AG04449 (cell line): ENCODE measurements at regions not wholly inside any gene's neighbourhood (a gene's known extent, or its start where the extent isn't known, plus 50 kb on each side); places are given as distances from the start of the nearest gene placed in this dataset.

ENCODE experiments used
- CTCF ChIA-PET: fragments of 350-600 bp; formaldehyde crosslinking; extraction: SDS; loops from one replicate; lab custom pipeline; 2021; ENCODE audit warnings: antibody characterized with exemption; lab: Yijun Ruan, JAX
- POLR2A ChIA-PET: fragments of 400-600, 350-600 bp; formaldehyde crosslinking; extraction: SDS; loops from one replicate; lab custom pipeline; 2020; ENCODE audit warnings: antibody characterized with exemption, inconsistent platforms; lab: Yijun Ruan, JAX
- DNase-seq: peaks from one replicate; pipeline ENCODE4 v3.0.0-alpha.2; 2010; ENCODE audit warnings: low read depth, low spot score
- H3K4me3 ChIP-seq: 2 replicates; pipeline ENCODE4 v1.5.1; 2011; ENCODE audit warnings: low read depth, mild to moderate bottlenecking, control low read depth, low read length
- CTCF ChIP-seq: IDR thresholded peaks from one replicate; pipeline ENCODE4 v1.5.1; 2011; ENCODE audit warnings: mild to moderate bottlenecking, moderate library complexity, low read length, control low read depth, inconsistent platforms; ENCODE audit not compliant: insufficient read depth; ENCODE audit errors: missing control alignments

- no peak for TF ChIP-seq CTCF
- no peak for DNase-seq
- CTCF ChIA-PET, result no interaction called here
- POLR2A ChIA-PET, result no interaction called here
- H3K4me3 ChIP-seq, result no peak overlapping the region
Measured at GRCh38 chr15:97091093-97091492, 760.6 kb downstream of the NR2F2 start.

- POLR2A ChIA-PET, result no interaction called here
- no peak overlapping the region for H3K4me3 ChIP-seq
- CTCF ChIA-PET, result no interaction called here
- no peak for TF ChIP-seq CTCF
- no peak for DNase-seq
Measured at GRCh38 chr15:97092656-97093055, 762.2 kb downstream of the NR2F2 start.

GRCh38 chr15:97096303-97096835, 765.9 kb downstream of the NR2F2 start:
- no peak overlapping the region for H3K4me3 ChIP-seq
- CTCF ChIA-PET, result no interaction called here
- no peak for DNase-seq
- POLR2A ChIA-PET, result no interaction called here
- TF ChIP-seq CTCF, result no peak

GRCh38 chr15:97099040-97099439, 768.5 kb downstream of the NR2F2 start:
- no peak overlapping the region for H3K4me3 ChIP-seq
- POLR2A ChIA-PET, result no interaction called here
- no peak for TF ChIP-seq CTCF
- CTCF ChIA-PET, result no interaction called here
- no peak for DNase-seq

- no peak overlapping the region for H3K4me3 ChIP-seq
- POLR2A ChIA-PET, result no interaction called here
- no peak for TF ChIP-seq CTCF
- CTCF ChIA-PET, result no interaction called here
- no peak for DNase-seq
Measured at GRCh38 chr15:97101572-97101971, 771.1 kb downstream of the NR2F2 start.

GRCh38 chr15:97114900-97115760, 784.6 kb downstream of the NR2F2 start:
- no peak for DNase-seq
- ChIA-PET POLR2A (no interaction called here), CTCF (no interaction called here)
- H3K4me3 ChIP-seq, result no peak overlapping the region
- no peak for TF ChIP-seq CTCF
